GM12892 (cell line): ENCODE measurements at regions not wholly inside any gene's neighbourhood (a gene's known extent, or its start where the extent isn't known, plus 50 kb on each side); places are given as distances from the start of the nearest gene placed in this dataset.
"Not testable (repeated sequence)": the region's sequence is repeated elsewhere in the genome, so short reads cannot be mapped to it uniquely, and the experiment has no call there.

Experiments
- DNase-seq: peaks from one replicate; pipeline ENCODE4 v3.0.0; 2011; ENCODE audit not compliant: insufficient read length
- FAIRE-seq: peaks from 2 replicates; lab custom pipeline; 2011; peaks lifted over from hg19 to GRCh38; lab: Jason Lieb, UNC
- POLR2A ChIP-seq: IDR thresholded peaks from 2 replicates; pipeline ENCODE4 v1.6.1; 2011; ENCODE audit warnings: low read depth, low read length, control low read depth
- POLR2AphosphoS5 ChIP-seq: IDR thresholded peaks from 2 replicates; pipeline ENCODE4 v1.6.1; 2011; ENCODE audit warnings: low read depth, low read length, control low read depth
- TAF1 ChIP-seq: IDR thresholded peaks from 2 replicates; pipeline ENCODE4 v1.6.1; 2011; ENCODE audit warnings: low read depth, mild to moderate bottlenecking, control low read depth, low read length, borderline replicate concordance

DNA sequence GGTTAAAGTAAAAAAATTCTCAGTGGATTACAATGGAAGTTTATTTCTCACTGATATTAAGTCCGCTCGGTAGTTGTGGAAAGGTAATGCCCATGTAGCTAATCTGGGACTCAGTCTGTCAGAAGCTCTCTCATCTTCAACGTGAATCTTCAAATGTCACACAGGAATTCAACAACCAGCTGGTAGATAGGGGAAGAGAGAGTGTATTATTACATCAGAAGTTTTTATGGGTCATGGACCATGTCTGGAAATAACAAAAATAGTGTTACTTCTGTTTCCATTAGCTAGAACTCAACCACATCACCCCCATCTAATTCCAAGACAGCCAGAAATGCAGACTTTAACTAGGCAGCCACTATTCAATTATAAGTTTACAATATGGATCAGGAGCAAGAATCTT, 506.1 kb upstream of the HTR2C start:
- TF ChIP-seq POLR2AphosphoS5 (no peak), POLR2A (no peak), TAF1 (no peak)
- DNase-seq: no peak
- no peak for FAIRE-seq

DNA sequence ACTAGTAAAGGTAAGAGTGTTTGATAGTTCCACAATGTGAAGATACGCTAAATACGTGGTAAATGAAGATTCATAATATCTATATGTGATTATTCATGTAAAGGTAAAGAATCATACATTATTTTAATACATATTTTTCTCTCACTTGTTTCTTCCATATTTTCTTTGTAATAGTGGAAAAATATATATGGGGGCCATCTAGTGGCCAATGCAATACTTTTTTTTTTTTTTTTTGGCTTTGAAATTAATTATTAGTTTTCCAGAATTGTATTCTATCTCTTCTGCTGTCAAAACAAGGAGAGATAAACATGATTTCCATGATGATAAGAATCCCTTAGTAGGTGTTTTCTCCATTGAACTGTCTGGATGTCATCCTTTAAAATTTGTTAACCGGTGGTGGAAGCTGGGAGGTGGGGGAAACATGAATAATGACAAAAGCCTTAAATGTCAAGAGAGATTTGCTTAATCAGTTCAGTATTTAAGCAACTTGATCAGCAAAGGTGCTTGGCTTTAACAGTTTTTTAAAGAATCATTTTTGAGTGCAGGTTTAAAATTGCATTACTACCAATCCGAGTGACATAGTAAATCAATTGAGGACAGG, 508.7 kb upstream of the HTR2C start:
- FAIRE-seq (no peak), DNase-seq (no peak)
- no peak for TF ChIP-seq POLR2A
- TF ChIP-seq POLR2AphosphoS5: no peak
- TF ChIP-seq TAF1: no peak

DNA sequence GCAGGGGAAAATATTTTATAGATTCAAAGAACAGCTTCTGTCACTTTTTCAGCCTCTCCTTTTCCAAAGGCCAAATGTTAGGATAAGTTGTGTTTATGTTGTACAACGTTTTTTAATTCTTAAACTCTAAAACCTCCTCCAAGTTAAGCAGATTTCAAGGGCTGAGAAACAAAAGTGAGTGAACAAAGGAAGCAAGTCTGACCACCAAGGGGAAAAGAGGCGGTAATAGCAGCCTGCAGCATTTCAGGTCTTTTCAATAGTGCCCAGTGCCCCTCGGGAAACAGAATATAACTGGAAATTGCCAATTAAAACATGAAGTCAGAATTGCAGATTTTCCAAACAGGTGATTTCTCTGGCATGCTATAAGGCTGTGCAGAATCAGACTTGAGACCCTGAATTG, 510.0 kb upstream of the HTR2C start:
- TF ChIP-seq TAF1 (no peak), POLR2A (no peak), POLR2AphosphoS5 (no peak)
- FAIRE-seq (no peak), DNase-seq (no peak)

DNA sequence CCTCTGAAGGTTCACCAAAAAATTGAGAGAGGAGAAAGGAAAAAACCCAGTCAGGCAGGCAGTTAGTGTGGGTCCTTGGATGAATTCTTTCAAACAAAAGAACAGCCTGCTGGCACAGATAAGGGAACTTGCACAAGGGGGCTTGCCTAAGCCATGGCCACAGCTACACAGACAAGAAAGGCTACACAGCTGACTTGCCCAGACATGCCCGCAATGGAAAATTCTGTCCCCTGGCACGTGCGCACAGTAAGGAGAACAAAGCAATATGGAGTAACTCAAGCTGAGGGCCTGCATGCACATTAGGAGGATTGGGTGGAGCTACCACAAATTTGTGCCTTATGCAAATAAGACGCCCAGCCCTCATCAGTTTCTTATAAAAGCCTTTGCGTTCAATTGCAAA, 512.5 kb upstream of the HTR2C start:
- no peak for TF ChIP-seq TAF1
- TF ChIP-seq POLR2AphosphoS5: no peak
- TF ChIP-seq POLR2A: no peak
- DNase-seq (no peak), FAIRE-seq (no peak)

DNA sequence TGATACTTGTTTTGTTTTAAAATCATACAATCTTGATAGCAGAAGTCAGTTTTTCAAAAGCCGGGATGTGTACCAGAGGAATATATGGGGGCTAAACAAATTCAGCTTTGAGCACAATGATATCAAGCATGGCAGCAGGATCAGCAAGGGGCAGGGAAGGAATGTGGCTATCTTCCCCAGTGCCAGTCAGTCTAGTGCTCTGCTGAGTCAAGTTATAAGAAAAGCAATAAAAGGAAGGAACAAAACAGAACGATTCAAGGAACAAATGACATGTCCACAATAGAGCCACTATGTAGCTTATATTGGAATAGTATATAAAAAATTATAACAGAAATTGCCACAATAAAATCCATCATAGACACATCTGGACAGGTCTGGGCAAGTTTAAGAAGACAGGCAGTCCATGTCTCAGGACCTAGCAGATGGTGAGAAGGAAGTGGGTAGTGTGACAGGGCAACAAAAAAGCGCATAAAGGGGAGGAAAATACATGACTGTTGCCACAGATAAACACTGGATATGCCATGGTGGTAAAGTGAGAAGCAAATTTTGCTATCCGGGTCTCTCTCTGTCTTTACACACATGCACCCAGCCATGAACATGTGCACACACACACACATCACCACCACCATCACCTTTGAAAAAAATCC, 518.2 kb upstream of the HTR2C start:
- no peak for FAIRE-seq
- DNase-seq: no peak
- no peak for TF ChIP-seq POLR2A
- no peak for TF ChIP-seq POLR2AphosphoS5
- TF ChIP-seq TAF1: no peak

DNA sequence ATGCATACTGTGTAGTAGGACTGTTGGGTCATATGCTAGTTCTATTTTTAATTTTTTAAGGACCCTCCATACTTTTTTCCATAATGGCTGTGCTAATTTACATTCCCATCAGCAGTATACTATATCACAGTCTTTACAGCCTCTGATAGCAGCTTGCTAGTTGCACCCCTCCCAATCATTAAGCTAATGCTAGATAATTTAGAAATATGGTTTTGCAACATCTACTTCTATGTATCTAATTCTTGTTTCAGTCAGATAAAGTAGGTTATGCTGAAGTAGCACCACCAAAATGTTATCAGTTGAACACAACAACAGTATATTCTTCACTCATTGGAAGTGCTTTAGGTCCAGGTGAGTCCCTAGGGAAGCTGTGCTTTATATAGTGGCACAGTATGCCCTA, 522.7 kb upstream of the HTR2C start:
- no peak for TF ChIP-seq POLR2A
- TF ChIP-seq TAF1: no peak
- TF ChIP-seq POLR2AphosphoS5: no peak
- FAIRE-seq: no peak

DNA sequence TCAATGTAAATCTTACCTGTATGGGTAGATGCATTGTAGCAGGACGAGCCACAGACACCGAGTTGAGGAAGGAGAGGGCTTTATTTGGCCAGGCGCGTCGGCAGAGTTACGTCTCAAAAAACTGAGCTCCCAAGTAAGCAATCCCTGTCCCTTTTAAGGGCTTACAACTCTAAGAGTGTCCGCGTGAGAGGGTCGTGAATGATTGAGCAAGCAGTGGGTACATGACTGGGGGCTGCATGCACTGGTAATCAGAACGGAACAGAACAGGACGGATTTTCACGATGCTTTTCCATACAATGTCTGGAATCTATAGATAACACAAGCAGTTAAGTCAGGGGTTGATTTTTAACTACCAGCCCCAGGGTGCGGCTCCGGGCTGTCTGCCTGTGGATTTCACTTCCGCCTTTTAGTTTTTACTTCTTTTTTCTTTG, 524.9 kb upstream of the HTR2C start:
- DNase-seq (no peak), FAIRE-seq (no peak)
- TF ChIP-seq TAF1 (no peak), POLR2A (no peak), POLR2AphosphoS5 (no peak)

More for the DNA sequence above, 522.7 kb upstream of the HTR2C start:
- DNase-seq: no peak

DNA sequence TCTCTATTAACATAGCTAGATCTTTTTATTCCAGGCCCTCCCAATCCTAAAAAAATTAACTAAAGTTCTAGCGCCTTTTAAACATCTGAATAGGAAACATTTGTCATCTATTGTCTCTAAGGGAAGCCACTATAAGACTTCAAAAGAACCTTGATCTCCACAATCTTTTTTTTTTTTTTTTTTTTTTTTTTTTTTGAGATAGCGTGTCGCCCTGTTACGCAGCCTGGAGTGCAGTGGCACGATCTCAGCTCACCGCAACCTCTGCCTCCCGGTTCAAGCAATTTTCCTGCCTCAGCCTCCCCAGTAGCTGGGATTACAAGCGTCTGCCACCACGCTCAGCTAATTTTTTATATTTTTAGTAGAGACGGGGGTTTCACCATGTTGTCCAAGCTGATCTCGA, 526.5 kb upstream of the HTR2C start:
- DNase-seq, FAIRE-seq: not testable (repeated sequence)

DNA sequence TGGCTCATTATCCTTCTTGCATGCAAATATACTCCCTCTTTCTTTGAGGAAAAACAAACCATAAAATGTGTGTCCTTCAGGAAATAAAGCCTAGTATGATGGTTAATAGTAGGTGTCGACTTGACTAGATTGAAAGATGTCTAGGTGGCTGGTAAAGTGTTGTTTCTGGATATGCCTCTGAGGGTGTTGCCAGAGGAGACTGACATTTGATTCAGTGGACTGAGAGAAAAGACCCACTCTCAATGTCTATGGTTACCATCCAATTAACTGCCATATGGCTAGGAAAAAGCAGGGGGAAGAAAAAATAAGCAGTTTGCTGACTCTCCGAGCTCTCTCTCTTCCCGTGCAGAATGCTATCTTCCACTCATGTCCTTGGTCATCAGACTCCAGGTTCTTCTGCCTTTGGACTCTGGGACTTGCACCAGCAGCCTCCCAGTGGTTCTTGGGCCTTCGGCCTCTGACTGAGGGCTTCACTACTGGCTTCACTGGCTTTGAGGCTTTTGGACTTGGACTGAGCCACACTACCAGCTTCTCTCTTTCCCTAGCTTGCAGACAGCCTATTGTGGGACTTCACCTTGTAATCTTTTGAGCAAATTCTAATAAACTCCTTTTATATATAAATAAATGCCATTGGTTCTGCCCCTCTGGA, 532.1 kb upstream of the HTR2C start:
- no peak for DNase-seq
- FAIRE-seq: no peak
- TF ChIP-seq POLR2AphosphoS5: no peak
- TF ChIP-seq TAF1: no peak
- TF ChIP-seq POLR2A: no peak

DNA sequence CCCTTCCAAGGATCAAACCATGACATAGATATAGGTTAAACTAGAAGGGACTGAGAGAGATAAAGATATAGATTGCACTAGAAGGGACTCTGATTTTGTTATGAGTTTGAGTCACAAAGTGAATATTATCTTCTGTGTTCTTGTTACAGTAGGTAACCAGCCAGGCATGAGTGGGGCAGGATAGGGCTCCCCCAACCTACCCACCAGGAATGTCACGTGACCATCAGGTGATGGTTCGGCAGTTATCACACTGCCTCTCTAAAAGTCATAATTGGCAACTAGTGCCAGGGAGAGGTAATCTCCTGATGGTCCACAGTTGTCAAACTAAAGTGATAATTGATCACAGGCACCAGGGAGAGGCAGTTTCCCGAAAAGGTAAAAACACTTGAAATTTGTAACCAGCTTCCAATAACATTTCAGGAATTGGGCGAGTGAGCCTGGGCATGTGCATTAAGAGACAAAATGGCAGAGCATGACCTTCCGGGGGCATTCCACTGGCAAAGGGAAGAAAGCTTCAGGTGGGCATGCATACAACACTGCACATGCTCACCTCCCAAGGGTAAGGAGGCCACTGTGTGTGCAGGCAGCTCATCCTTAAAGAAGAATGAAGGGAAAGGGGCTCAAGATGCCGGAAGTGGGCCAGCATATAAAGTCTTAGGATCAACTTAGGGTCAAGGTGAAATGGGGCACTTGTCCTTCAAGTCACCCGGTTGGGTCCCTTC, 533.6 kb upstream of the HTR2C start:
- FAIRE-seq: no peak
- DNase-seq: no peak
- TF ChIP-seq POLR2AphosphoS5 (no peak), TAF1 (no peak), POLR2A (no peak)

DNA sequence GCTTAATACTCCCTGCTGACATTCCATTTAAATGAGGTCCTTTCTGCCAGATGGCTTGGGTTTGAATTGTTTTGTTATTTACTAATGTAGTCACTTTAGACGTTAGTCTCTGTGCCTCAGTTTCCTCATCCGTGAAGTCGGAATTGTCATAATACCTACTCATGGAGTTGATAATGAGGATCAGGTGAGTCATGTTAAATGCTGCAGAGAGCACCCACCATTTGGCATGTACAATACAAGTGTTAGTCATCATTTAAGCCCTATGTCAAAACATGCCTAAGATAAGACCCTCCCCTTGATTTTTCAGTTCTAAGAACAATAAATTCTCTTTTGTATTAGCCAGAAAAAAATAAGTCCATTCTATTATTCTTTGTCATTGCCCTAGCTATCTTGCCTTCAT, 534.8 kb upstream of the HTR2C start:
- FAIRE-seq: no peak
- no peak for DNase-seq
- TF ChIP-seq TAF1 (no peak), POLR2A (no peak), POLR2AphosphoS5 (no peak)

DNA sequence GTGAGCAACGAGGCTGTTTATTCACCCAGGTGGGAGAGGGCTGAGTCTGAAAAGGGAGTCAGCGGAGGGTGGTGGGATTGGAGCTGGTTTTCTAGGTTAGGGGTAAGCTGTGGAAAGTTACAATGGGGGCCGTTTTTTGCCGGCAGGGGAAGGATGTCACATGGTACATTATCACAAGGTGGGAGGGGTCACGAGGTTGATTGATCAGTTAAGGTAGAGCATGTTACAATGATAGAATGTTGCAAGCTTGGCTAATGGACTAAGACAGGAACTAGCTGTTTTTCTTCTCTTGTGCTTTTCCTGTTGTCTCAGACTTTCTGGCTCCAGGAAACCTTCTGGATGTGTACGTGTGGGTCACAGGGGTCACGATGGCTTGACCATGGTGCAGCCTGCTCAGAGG, 536.3 kb upstream of the HTR2C start:
- no peak for FAIRE-seq
- TF ChIP-seq POLR2A (no peak), POLR2AphosphoS5 (no peak), TAF1 (no peak)

More for the DNA sequence above, 536.3 kb upstream of the HTR2C start:
- no peak for DNase-seq
